ENCODE measurements at regions not wholly inside any gene's neighbourhood (a gene's known extent, or its start where the extent isn't known, plus 50 kb on each side); places are given as distances from the start of the nearest gene placed in this dataset.
A peak's percentile ranks its signal among the peaks of the same experiment; 100 is the strongest.
"Not testable (repeated sequence)": the region's sequence is repeated elsewhere in the genome, so short reads cannot be mapped to it uniquely, and the experiment has no call there.

DNA sequence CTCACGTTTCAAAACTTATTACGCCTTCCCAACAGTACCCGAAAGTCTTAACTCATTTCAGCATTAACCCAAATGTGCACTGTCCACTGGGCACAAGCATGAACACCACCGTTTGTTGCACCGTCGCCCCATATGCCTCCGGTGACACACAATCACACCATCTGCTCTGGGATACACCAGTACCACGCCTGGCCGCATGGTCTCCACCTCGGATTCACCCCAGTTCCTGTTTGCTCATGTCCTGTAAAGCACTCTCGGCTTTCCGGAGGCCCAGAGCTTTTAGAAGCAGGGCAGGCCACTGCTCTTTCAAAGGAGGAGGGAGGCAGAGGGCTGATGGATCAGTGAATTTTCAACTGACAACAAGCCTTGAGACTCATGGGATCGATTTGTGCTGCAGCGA lies 1570.0 kb upstream of the DEFB115 start:
- Mint-ChIP-seq H3K9me3 (peaks cover 22% of the 10 kb centered on the region), H3K4me1 (no peaks in the 10 kb centered on the region), H3K27ac (no peak overlapping the region), H3K36me3 (ENCODE audit: low read depth) (no peaks in the 10 kb centered on the region), H3K27me3 (no peaks in the 10 kb centered on the region), H3K4me3 (no peak overlapping the region)
- CTCF ChIA-PET, result no interaction called here
- POLR2A ChIA-PET, result no interaction called here
- no peak for DNase-seq

DNA sequence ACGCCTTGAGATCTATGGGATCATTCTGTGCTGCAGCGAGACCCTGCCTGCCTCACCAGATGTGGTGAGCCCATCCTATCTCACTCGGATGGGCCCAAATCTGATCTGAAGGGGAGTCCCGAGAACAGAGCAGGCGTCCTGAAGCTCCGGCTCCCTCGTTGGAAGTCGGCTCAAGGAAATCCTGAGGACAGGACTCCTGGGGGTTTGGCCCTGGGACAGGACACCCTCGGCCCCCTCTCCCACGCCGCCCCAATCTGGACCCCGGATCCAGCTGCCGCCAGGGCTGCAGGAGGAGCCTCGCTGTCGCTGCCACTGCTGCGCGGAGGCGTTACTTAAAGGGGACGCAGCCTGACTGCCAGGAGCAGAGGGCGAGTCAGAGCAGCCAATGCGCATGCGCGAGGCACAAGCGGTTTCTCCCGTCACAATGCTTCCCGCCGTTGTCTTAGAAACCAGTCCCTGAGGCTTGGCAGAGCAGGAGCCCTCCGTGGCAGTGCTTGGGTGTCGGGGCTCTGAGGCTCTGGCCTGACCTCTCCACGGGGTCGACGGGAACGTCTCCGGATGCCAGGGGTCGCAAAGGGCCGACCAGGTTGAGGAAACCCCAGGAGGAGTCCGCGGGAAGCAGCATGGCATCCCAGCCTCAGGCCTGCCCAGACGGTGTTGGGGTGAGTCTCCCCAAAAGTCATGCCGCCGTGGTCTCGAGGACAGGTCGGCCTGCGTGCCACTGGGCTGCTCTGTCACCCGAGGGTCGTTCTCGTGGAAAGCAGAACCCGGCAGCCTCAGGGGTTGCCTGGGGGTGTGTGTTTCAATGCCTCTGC lies 1567.8 kb upstream of the DEFB115 start:
- Mint-ChIP-seq H3K4me1 (no peaks in the 10 kb centered on the region), H3K27ac (peak overlapping the region; percentile 9)

DNA sequence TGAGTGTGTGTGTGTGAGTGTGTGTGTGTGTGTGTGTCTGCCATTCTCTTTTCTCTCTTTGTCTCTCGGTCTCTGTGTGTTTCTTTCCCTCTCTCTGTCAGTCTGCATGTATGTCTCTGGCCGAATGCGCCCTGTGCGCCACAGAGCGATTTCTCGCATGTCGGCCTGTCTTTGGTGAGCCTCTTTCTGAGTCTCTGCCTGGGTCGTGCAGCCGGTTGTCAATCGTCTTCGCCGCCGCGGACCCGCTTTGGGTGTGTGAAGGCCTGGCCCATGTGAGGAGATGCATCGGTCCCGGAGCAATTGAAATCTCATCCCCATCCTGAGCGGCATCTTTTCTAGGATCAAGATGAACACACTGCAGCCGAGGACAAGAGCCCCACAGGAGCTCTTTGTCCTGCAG lies 1567.2 kb upstream of the DEFB115 start:
- CTCF ChIA-PET, result no interaction called here

More for the DNA sequence above, 1567.8 kb upstream of the DEFB115 start:
- H3K36me3 Mint-ChIP-seq (ENCODE audit: low read depth), result no peaks in the 10 kb centered on the region
- H3K4me3 Mint-ChIP-seq, result no peak overlapping the region
- H3K27me3 Mint-ChIP-seq, result no peaks in the 10 kb centered on the region
- ChIA-PET POLR2A (no interaction called here), CTCF (no interaction called here)
- H3K9me3 Mint-ChIP-seq, result peaks cover 22% of the 10 kb centered on the region
- peak; percentile 19 for DNase-seq

DNA sequence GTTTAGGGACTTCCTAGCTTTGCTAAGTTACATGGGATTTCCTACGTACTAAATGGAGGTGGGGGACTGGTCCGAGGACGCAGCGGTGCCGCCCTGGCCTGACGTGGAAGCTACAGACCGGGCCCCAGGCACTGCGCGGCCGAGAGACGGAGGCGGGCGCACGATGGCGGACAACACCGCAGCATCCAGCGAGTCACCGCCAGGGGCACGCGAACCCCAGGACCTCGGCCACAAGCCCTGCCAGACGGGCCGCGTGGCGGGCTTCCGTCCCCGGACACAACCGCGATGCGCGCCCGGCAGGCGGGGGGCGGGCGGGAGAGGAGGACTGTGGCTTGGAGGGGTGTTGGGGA lies 1516.9 kb upstream of the DEFB115 start:
- CTCF ChIA-PET, result no interaction called here
- Mint-ChIP-seq H3K4me3 (no peak overlapping the region), H3K36me3 (ENCODE audit: low read depth) (peaks cover 2% of the 10 kb centered on the region)

More for the DNA sequence above, 1567.2 kb upstream of the DEFB115 start:
- Mint-ChIP-seq H3K4me3 (no peak overlapping the region), H3K27ac (no peak overlapping the region), H3K36me3 (ENCODE audit: low read depth) (no peaks in the 10 kb centered on the region), H3K27me3 (no peaks in the 10 kb centered on the region), H3K9me3 (peaks cover 22% of the 10 kb centered on the region), H3K4me1 (no peaks in the 10 kb centered on the region)
- DNase-seq, result no peak
- POLR2A ChIA-PET, result no interaction called here

DNA sequence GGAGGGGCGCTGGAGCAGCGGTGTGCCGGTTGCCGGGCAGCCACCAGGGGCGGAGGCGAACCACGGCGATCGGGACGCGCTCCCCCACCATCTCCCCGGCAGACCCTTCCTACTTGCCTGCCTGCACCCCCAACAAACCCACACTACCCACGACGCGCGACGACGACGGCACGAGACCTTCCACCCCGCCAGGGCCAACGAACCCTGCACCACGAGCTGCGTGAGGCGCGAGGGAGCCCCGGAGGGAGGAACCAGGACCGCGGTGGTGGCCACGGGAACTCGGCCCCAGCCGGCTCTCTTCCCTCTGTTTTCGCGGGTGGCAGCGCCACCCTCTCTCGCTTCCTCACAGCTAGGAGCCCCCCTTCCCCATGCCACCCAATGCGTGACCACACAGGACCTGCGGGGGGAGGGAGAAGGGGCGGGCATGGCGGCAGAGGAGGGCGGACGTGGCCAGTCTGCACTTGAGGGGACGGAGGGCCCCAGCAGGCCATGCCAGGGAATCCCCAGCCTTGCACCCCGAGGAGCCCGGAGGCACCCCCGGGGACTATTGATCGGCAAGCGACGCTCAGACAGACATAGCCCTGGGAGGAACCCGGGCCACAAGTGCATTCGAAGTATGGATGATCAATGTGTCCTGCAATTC lies 1516.4 kb upstream of the DEFB115 start:
- Mint-ChIP-seq H3K4me3 (no peak overlapping the region), H3K9me3 (peaks cover 23% of the 10 kb centered on the region), H3K36me3 (ENCODE audit: low read depth) (peaks cover 2% of the 10 kb centered on the region), H3K27ac (no peak overlapping the region), H3K27me3 (no peaks in the 10 kb centered on the region), H3K4me1 (no peaks in the 10 kb centered on the region)
- ChIA-PET CTCF (no interaction called here), POLR2A (no interaction called here)
- no peak for DNase-seq

More for the DNA sequence above, 1516.9 kb upstream of the DEFB115 start:
- POLR2A ChIA-PET, result no interaction called here
- no peak for DNase-seq
- Mint-ChIP-seq H3K4me1 (no peaks in the 10 kb centered on the region), H3K9me3 (peaks cover 23% of the 10 kb centered on the region), H3K27me3 (no peaks in the 10 kb centered on the region), H3K27ac (no peak overlapping the region)

DNA sequence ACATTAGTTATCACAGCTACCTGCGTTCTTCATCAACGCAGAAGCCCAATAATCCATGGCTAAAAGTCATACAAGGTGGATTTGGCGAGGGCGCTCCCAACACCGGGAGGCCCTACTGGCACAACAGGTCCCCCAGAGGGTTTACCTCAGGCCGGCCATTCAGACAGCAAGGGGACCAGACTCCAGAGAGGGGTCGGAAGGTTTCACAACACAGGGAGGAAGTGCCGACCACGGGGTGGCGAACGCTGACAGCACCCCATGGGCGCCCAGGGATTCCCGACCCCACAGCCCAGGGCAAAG lies 1515.9 kb upstream of the DEFB115 start:
- H3K27ac Mint-ChIP-seq, result no peak overlapping the region
- H3K27me3 Mint-ChIP-seq, result no peaks in the 10 kb centered on the region
- DNase-seq, result no peak
- no peak overlapping the region for H3K4me3 Mint-ChIP-seq
- ChIA-PET POLR2A (no interaction called here), CTCF (no interaction called here)
- H3K36me3 Mint-ChIP-seq (ENCODE audit: low read depth), result peaks cover 2% of the 10 kb centered on the region
- H3K4me1 Mint-ChIP-seq, result no peaks in the 10 kb centered on the region
- H3K9me3 Mint-ChIP-seq, result peaks cover 28% of the 10 kb centered on the region

DNA sequence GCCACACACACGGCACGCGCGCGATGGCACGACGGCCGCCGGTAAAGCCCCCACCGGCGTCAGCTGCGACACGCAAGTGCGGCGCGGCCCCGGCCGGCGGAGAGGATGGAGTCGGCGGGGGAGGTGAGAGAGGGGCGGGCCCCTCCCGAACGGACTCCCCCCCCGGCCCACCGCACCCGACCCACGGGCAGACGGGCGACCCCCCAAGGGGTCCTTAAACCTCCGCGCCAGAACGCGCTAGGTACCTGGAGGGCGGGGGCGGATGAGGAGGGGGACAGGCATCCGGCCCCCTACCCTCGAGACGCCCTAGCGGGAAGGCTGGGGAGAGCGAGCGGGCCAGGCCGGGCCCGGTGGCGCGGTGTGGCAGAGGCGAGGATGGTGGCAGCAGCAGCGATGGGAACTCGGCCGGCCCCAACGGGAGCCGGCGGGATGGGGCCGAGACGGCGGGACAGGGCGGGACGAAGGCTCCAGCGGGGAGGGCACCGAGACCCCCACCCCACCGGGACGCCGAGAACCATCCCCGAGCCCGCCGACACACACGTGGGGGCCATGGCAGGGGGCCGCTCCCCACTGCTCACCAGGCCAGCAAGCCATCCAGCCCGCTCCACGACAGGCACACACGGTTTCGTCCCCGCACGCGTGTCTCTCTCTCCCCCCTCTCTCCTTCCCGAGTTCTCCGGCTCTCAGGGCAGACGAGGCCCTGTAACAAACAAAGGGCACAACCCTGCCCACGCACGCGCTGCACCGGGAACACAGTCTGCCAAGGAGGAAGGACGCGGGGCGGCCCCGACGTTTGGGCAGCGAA lies 1515.4 kb upstream of the DEFB115 start:
- H3K9me3 Mint-ChIP-seq, result peaks cover 27% of the 10 kb centered on the region
- H3K36me3 Mint-ChIP-seq (ENCODE audit: low read depth), result peaks cover 2% of the 10 kb centered on the region
- no peaks in the 10 kb centered on the region for H3K27me3 Mint-ChIP-seq
- POLR2A ChIA-PET, result no interaction called here
- CTCF ChIA-PET, result no interaction called here
- no peak for DNase-seq
- H3K27ac Mint-ChIP-seq, result no peak overlapping the region
- H3K4me3 Mint-ChIP-seq, result no peak overlapping the region
- no peaks in the 10 kb centered on the region for H3K4me1 Mint-ChIP-seq

DNA sequence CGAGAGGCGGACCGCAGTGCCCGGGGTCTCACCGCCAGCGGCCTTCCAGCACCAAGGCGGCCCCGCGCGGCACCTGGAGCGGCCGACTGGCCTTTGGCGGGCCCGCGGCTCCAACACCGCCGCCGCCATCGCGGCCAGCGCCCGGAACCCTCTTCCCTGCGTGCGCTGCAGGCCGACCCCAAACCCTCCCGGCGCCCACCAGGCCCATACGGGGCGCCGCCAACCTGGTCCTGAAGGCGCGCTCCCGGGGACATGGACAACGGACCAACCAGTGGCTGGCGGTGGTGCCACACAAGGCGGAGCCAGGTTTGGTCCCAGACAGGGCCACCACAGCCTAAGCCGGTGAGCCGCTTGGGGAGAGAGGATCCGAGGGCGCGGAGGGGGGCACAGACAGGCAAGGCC lies 1514.8 kb upstream of the DEFB115 start:
- DNase-seq, result no peak
- peaks cover 24% of the 10 kb centered on the region for H3K9me3 Mint-ChIP-seq
- CTCF ChIA-PET, result no interaction called here
- H3K4me1 Mint-ChIP-seq, result no peaks in the 10 kb centered on the region
- H3K4me3 Mint-ChIP-seq, result no peak overlapping the region
- POLR2A ChIA-PET, result no interaction called here
- no peaks in the 10 kb centered on the region for H3K27me3 Mint-ChIP-seq
- peaks cover 2% of the 10 kb centered on the region for H3K36me3 Mint-ChIP-seq (ENCODE audit: low read depth)
- H3K27ac Mint-ChIP-seq, result no peak overlapping the region

DNA sequence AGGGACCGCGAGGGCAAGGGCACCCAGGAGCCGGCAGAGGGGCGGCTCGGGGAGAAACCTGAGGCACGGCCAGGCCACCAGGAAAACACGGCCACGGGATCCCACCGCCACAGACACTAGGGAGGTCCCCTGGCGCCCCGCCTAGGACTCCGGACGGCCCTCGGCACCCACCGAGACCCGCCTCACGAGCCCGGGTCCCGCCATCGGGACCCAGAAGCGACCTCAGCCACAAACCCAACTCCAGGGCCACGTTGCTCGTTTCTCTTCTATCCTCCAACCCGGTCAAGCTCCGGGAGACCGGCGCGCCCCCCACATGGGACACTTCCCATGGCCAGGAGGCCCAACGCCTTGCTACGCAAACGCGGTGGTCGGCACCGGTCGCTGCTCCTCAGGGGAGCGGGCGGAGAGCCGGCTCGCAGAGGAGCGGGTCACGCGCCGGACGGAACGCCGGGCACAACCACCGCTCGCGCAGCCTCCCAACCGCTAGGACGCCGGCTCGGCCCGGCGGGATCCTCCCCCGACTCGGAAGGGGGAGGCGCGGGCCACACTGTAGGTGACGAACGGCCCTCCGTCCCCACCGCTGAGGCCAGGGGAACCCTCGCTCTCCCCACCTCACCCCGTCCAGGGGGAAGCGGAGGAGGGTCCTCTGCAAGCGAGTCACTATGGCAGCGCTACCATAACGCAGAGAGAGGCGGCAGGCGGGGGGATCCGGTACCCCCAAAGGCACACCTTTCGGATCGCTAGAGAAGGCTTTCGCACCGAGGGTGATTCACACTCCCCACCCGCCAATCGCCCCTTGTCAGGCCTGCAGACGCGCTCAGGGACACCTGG lies 1514.1 kb upstream of the DEFB115 start:
- Mint-ChIP-seq H3K36me3 (ENCODE audit: low read depth) (peaks cover 2% of the 10 kb centered on the region), H3K27ac (no peak overlapping the region), H3K9me3 (peaks cover 23% of the 10 kb centered on the region), H3K27me3 (no peaks in the 10 kb centered on the region), H3K4me3 (no peak overlapping the region), H3K4me1 (no peaks in the 10 kb centered on the region)
- POLR2A ChIA-PET, result no interaction called here
- DNase-seq, result no peak
- CTCF ChIA-PET, result no interaction called here

DNA sequence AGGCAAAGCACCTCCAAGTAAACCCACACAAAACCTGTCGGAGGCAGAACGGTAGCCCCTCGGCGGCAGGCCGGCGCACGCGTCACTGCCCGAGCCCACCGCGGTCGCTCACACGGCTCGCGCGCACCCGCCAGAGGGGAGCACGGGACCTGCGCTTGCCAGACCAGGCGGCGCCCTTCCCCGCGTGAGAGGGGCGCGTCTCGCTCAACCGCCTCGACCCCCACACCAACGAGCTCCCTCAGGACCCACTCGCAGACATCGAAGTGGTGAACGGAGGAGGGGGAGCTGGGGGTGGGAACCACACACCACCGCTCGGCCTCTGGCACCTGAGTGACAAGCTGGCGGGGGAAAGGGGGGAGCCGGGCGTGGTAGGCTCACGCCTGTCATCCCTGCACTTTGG lies 1513.4 kb upstream of the DEFB115 start:
- no peaks in the 10 kb centered on the region for H3K4me1 Mint-ChIP-seq
- peaks cover 17% of the 10 kb centered on the region for H3K9me3 Mint-ChIP-seq
- CTCF ChIA-PET, result no interaction called here
- H3K27ac Mint-ChIP-seq, result no peak overlapping the region
- no peaks in the 10 kb centered on the region for H3K27me3 Mint-ChIP-seq
- POLR2A ChIA-PET, result no interaction called here
- DNase-seq, result no peak
- H3K36me3 Mint-ChIP-seq (ENCODE audit: low read depth), result peaks cover 2% of the 10 kb centered on the region
- no peak overlapping the region for H3K4me3 Mint-ChIP-seq

DNA sequence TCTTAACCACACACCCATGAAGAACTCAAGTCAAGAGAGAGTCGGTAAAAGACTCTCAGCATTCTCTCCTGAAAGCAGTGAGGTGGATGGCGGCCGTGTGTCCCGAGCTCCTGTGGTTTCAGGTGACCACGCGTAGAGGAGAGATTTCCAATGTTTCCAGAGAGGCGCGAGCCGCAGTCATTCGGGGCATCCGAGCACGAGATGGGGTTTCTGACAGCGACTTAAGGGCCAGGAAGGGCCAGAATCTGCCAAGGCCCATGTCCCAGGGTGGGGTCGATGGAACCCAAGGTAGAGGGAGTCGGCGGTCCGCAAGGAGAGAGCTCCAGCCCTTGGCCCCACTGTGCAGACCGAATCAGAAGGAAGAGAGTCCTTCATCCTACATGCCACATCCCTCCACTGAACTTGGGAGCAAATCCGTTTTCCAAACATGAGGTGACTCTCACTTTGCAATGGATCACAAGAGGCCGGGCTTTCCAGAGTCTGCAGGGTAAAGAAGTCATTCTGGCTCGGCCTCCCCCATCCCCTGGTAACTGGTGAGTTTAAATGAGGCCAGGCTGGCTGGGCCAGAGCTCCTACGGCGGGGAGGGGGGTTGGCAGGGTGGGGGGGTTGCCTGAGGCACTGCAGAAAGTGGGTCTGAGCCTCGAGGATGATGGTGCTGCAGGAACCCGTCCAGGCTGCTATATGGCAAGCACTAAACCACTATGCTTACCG lies 1511.8 kb upstream of the DEFB115 start:
- H3K4me3 Mint-ChIP-seq; H3K4me1 Mint-ChIP-seq; H3K27me3 Mint-ChIP-seq; H3K36me3 Mint-ChIP-seq (ENCODE audit: low read depth); DNase-seq; POLR2A ChIA-PET; H3K27ac Mint-ChIP-seq: not testable (repeated sequence)
- peaks cover 11% of the 10 kb centered on the region for H3K9me3 Mint-ChIP-seq
- CTCF ChIA-PET, result interaction anchor here (0.6 kb wide), 1 partner anchor 1689 kb away, joined by 3 read pairs; no protein-coding TSS in a partner anchor

DNA sequence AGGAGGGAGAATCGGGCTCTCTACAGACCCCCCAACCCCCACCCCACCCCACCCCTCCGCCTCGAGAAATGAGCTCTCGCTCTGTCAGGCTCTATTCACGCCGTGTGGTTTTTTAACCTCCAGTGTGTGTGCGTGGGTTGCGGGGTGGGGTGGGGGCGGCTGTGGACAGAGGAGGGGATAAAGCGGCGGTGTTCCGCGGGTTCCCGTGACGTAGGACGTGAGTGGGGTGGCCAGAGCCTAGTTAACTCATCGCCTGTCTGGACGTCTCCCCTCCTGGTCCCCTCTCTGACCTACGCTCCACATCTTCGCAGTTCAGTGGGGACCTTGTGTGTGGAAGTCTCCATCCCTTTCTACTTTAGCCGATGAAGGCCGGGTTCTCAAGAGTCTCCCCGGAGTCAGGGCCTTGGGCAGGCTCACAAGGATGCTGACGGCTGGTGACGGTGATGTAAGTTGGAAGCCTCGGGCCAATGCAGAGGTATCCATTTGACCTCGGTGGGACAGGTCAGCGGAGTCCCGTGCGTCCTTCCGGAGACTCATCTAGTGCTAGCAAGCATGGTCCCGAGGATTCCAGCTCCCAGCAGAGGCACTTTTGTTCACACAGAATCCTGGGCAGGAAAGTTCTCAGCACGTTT lies 1507.1 kb upstream of the DEFB115 start:
- DNase-seq, result no peak
- Mint-ChIP-seq H3K4me1 (peaks cover 8% of the 10 kb centered on the region), H3K9me3 (peaks cover 35% of the 10 kb centered on the region), H3K36me3 (ENCODE audit: low read depth) (peaks cover under 1% of the 10 kb centered on the region), H3K4me3 (no peak overlapping the region), H3K27ac (no peak overlapping the region), H3K27me3 (no peaks in the 10 kb centered on the region)
- CTCF ChIA-PET, result no interaction called here
- POLR2A ChIA-PET, result no interaction called here
